Stimulated activated CD4-positive, alpha-beta T cell treated with anti-CD3 and anti-CD28 coated beads, Interleukin-15, amount 100 ng/mL, for 1 hour (primary cell): ENCODE measurements at regions not wholly inside any gene's neighbourhood (a gene's known extent, or its start where the extent isn't known, plus 50 kb on each side); places are given as distances from the start of the nearest gene placed in this dataset.
A peak's percentile ranks its signal among the peaks of the same experiment; 100 is the strongest.
"Not testable (repeated sequence)": the region's sequence is repeated elsewhere in the genome, so short reads cannot be mapped to it uniquely, and the experiment has no call there.

Experiments
- DNase-seq, 2 donors: peaks; one replicate each; pipeline ENCODE4 v3.0.0-alpha.2; 2020; ENCODE audit warnings: low read depth in 1 of 2, low spot score in 1 of 2

- no peak for DNase-seq
These were observed 167.1 kb upstream of the MMS22L start for GRCh38 chr6:97450087-97450486.

- no peak for DNase-seq
These were observed 173.1 kb upstream of the MMS22L start for GRCh38 chr6:97456070-97456469.

- no peak for DNase-seq
These were observed 176.5 kb upstream of the MMS22L start for GRCh38 chr6:97459535-97459934.

- no peak for DNase-seq
These were observed 177.0 kb upstream of the MMS22L start for GRCh38 chr6:97459986-97460385.

- DNase-seq: no peak
These were observed 177.5 kb upstream of the MMS22L start for GRCh38 chr6:97460394-97461080.

GRCh38 chr6:97461218-97461617, 178.2 kb upstream of the MMS22L start:
- DNase-seq: no peak

GRCh38 chr6:97462031-97462430, 179.0 kb upstream of the MMS22L start:
- no peak for DNase-seq

GRCh38 chr6:97462938-97463598, 180.1 kb upstream of the MMS22L start:
- no peak for DNase-seq

GRCh38 chr6:97465877-97466561, 183.0 kb upstream of the MMS22L start:
- DNase-seq: no peak

- no peak for DNase-seq
These were observed 186.0 kb upstream of the MMS22L start for GRCh38 chr6:97468981-97469380.

GRCh38 chr6:97469451-97469850, 186.4 kb upstream of the MMS22L start:
- no peak for DNase-seq

- DNase-seq: no peak
These were observed 187.3 kb upstream of the MMS22L start for GRCh38 chr6:97470322-97470721.

GRCh38 chr6:97473979-97474378, 191.0 kb upstream of the MMS22L start:
- no peak for DNase-seq

- peak in 1 of 2 donors; percentile 30 for DNase-seq
These were observed 214.8 kb upstream of the MMS22L start for GRCh38 chr6:97497713-97498331.

- no peak for DNase-seq
These were observed 218.8 kb upstream of the MMS22L start for GRCh38 chr6:97501853-97502252.

- no peak for DNase-seq
These were observed 225.6 kb upstream of the MMS22L start for GRCh38 chr6:97508646-97509045.

- not testable (repeated sequence) for DNase-seq
These were observed 230.2 kb upstream of the MMS22L start for GRCh38 chr6:97513260-97513659.

GRCh38 chr6:97524811-97525210, 241.8 kb upstream of the MMS22L start:
- DNase-seq: no peak

- DNase-seq: no peak
These were observed 252.8 kb upstream of the MMS22L start for GRCh38 chr6:97535800-97536199.

GRCh38 chr6:97548354-97548753, 265.3 kb upstream of the MMS22L start:
- DNase-seq: no peak

GRCh38 chr6:97557355-97557754, 274.3 kb upstream of the MMS22L start:
- no peak for DNase-seq

- DNase-seq: no peak
These were observed 280.5 kb upstream of the MMS22L start for GRCh38 chr6:97563529-97563928.
